Upper lobe of left lung (tissue), 4 donors: ENCODE measurements at regions not wholly inside any gene's neighbourhood (a gene's known extent, or its start where the extent isn't known, plus 50 kb on each side); places are given as distances from the start of the nearest gene placed in this dataset.

Experiments used
- CTCF ChIP-seq, 6 experiments: fragments of 450-650 bp in 4 of 6; fragments of 200-600 bp in 2 of 6; sonication (generic) in 2 of 6; IDR thresholded peaks; one replicate each; pipeline ENCODE4 v1.5.1; 2016 to 2019; ENCODE audit warnings: antibody characterized with exemption in 6 of 6
- POLR2A ChIP-seq, 4 donors: fragments of 450-650 bp; IDR thresholded peaks; one replicate each; pipeline ENCODE4 v1.5.1; 2016 to 2017; ENCODE audit warnings: antibody characterized with exemption in 4 of 4, mild to moderate bottlenecking in 2 of 4
- POLR2AphosphoS5 ChIP-seq, 2 donors: sonication (generic); formaldehyde crosslinking; IDR thresholded peaks; one replicate each; pipeline ENCODE4 v1.5.1; 2017; ENCODE audit warnings: antibody characterized with exemption in 2 of 2

DNA sequence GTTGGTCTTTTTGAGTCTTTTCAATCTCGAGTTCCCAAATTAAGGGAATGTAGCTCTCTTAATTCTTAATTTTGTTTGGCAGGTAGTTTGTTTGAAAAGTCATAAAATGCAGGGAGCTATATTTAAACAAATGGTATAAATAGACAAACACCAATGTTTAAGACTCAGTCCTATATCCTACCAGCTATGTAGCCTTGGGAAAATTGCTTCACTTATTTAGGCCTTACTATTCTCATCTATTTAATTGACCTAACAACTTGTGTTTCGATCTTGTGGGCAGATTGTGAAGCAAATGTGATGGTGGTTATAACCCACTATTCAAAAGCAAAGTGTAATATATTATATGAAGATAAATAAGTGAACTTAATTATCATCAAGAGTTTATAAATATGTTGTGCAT lies 167.3 kb upstream of the KCTD3 start:
- no peak for TF ChIP-seq CTCF (IDR thresholded peaks at IDR 0.05)
- no peak for TF ChIP-seq POLR2A (IDR thresholded peaks at IDR 0.05)
- no peak for TF ChIP-seq POLR2AphosphoS5 (IDR thresholded peaks at IDR 0.05)
